Chondrocyte (in vitro differentiated cells): ENCODE measurements at regions not wholly inside any gene's neighbourhood (a gene's known extent, or its start where the extent isn't known, plus 50 kb on each side); places are given as distances from the start of the nearest gene placed in this dataset.

Experiments
- DNase-seq: peaks from one replicate; pipeline ENCODE4 v3.0.0; 2021; ENCODE audit warnings: mixed read lengths, low spot score
- H3K27ac Mint-ChIP-seq: one replicate; pipeline ENCODE4 v1.8.0; 2021; ENCODE audit warnings: mild to moderate bottlenecking, moderate library complexity, mixed read lengths; ENCODE audit not compliant: unreplicated experiment
- H3K27me3 Mint-ChIP-seq: 2 replicates; pipeline ENCODE4 v1.8.0; 2021; ENCODE audit warnings: low read depth, mixed read lengths
- H3K36me3 Mint-ChIP-seq: 2 replicates; pipeline ENCODE4 v1.8.0; 2021; ENCODE audit warnings: low read depth, mixed read lengths
- H3K4me1 Mint-ChIP-seq: 2 replicates; pipeline ENCODE4 v1.8.0; 2021; ENCODE audit warnings: low read depth, mild to moderate bottlenecking, mixed read lengths
- H3K4me3 Mint-ChIP-seq: one replicate; pipeline ENCODE4 v1.8.0; 2021; ENCODE audit warnings: mild to moderate bottlenecking, moderate library complexity, mixed read lengths; ENCODE audit not compliant: unreplicated experiment
- H3K9me3 Mint-ChIP-seq: 2 replicates; pipeline ENCODE4 v1.8.0; 2021; ENCODE audit warnings: low read depth, mixed read lengths
- TF ChIP-seq, protein P1 (sequence below): fragments of 200-600 bp; sonication (generic); IDR thresholded peaks from 2 replicates; pipeline ENCODE4 v1.5.0; 2021; ENCODE audit warnings: antibody characterized with exemption, mild to moderate bottlenecking, moderate library complexity

DNA sequence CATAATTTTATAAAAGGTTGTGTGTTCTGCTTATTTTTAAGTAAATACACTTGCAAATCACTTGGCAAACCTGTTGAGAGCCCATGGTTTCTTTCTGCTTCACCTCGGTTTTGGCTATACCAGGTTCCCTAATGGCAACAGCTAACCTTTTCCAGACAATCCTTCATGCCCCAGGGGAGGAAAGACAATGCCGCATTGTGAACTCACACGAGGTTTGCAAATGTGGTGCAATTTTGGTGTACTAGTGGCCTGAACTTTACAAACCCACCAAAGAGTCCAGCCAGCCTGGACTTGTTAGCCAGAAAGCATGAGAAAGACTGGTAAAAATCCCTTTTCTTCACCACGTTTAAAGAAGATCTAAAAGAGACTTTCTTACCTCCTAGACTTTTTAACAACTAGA is 84.8 kb upstream of the SOX4 start:
- no peaks in the 10 kb centered on the region for H3K4me1 Mint-ChIP-seq
- no peaks in the 10 kb centered on the region for H3K36me3 Mint-ChIP-seq
- H3K9me3 Mint-ChIP-seq = no peaks in the 10 kb centered on the region
- H3K27me3 Mint-ChIP-seq = no peaks in the 10 kb centered on the region
- H3K27ac Mint-ChIP-seq = no peak overlapping the region
- DNase-seq = no peak
- H3K4me3 Mint-ChIP-seq = no peak overlapping the region
- TF ChIP-seq, protein P1, sequence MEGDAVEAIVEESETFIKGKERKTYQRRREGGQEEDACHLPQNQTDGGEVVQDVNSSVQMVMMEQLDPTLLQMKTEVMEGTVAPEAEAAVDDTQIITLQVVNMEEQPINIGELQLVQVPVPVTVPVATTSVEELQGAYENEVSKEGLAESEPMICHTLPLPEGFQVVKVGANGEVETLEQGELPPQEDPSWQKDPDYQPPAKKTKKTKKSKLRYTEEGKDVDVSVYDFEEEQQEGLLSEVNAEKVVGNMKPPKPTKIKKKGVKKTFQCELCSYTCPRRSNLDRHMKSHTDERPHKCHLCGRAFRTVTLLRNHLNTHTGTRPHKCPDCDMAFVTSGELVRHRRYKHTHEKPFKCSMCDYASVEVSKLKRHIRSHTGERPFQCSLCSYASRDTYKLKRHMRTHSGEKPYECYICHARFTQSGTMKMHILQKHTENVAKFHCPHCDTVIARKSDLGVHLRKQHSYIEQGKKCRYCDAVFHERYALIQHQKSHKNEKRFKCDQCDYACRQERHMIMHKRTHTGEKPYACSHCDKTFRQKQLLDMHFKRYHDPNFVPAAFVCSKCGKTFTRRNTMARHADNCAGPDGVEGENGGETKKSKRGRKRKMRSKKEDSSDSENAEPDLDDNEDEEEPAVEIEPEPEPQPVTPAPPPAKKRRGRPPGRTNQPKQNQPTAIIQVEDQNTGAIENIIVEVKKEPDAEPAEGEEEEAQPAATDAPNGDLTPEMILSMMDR = no peak

DNA sequence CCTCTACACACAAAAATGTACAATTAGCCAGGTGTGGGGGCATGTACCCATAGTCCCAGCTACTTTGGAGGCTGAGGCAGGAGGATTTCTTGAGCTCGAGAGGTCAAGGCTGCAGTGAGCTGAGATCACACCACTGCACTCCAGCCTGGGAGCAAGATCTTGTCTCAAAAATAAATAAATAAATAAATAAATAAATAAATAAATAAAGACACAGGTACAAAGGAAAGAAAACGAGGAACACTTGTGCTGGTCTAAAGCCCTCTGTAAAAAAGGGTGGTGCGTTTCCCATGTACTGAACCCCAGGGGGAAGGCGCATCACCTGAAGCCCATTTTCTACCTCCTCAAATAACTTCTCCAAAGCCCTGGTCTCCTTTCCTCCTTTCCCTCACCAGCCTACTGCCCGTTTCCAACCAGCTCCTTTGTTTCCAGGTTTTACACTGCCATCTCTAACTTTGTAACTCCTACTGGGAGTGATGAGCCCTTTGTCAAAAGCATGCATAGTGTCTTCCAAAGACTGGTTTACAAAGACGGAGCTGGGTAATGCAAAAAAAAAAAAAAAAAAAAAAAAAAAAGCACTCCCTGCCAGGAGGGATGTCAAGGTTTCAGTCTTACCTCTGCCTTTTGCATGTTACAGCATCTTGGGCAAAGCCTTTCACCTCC is 81.5 kb upstream of the SOX4 start:
- Mint-ChIP-seq H3K36me3 (no peaks in the 10 kb centered on the region), H3K4me1 (no peaks in the 10 kb centered on the region), H3K4me3 (no peak overlapping the region), H3K27me3 (no peaks in the 10 kb centered on the region), H3K9me3 (no peaks in the 10 kb centered on the region), H3K27ac (no peak overlapping the region)
- TF ChIP-seq, protein P1 = no peak
- DNase-seq = no peak

DNA sequence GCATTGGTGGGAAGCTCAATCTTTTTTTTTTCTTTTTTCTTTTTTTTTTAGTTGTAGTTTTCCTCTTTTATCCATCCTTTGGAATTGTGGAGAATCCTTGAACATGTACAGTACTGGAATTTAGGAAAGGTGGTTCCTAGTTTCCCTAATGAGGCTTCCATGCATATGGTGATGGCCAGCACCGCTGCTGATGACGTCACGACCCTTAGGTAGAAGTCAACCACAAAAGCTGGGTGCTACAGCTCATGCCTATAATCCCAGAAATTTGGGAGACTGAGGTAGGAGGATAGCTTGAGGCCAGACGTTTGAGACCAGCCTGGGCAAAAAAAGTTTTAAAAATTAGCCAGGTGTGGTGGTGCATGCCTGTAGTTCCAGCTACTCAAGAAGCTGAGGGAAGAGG is 79.3 kb upstream of the SOX4 start:
- no peak overlapping the region for H3K27ac Mint-ChIP-seq
- no peaks in the 10 kb centered on the region for H3K9me3 Mint-ChIP-seq
- no peaks in the 10 kb centered on the region for H3K4me1 Mint-ChIP-seq
- no peaks in the 10 kb centered on the region for H3K27me3 Mint-ChIP-seq
- no peak for DNase-seq
- TF ChIP-seq, protein P1 = no peak
- H3K36me3 Mint-ChIP-seq = no peaks in the 10 kb centered on the region
- H3K4me3 Mint-ChIP-seq = no peak overlapping the region

DNA sequence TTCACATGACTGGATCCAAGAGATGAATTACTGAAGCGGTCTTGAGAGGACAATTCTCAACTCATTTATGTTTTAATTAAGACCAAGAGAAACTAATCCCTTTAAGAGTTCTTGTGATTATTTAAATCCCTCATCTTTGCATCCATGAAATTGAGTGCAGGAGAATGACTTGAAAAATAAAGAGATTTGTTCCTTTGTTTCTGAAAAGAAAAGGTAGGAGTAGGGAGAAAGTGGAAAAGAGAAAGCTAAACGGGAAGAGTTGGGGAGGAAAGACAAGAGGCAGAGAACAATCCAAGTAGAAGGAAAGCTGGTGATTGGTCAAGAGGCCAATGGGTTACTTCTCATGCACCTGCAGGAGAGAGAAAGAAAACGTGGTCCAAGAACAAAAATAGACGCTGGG is 75.2 kb upstream of the SOX4 start:
- TF ChIP-seq, protein P1 = no peak
- Mint-ChIP-seq H3K9me3 (no peaks in the 10 kb centered on the region), H3K36me3 (no peaks in the 10 kb centered on the region), H3K27me3 (peaks cover 13% of the 10 kb centered on the region), H3K27ac (no peak overlapping the region), H3K4me3 (no peak overlapping the region), H3K4me1 (no peaks in the 10 kb centered on the region)
- DNase-seq = no peak

DNA sequence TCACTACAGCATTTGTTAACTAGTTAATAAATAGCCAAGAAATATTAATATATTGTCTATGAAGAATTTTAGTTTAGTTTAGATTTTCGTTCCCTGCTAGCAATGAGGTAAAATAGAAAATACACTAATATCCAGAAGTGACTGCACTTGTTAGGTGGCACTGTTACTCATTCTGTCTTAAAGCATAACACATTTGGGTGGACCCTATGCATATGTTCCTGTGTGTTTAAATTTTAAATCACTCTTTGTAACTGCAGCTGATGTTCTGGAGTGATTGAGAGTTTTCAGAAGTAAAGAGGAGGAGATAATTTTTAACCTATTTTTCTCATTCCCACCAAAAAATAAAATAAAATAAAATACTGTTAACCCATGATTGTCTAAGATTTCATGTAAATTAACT is 73.9 kb upstream of the SOX4 start:
- H3K27ac Mint-ChIP-seq = no peak overlapping the region
- no peaks in the 10 kb centered on the region for H3K36me3 Mint-ChIP-seq
- peaks cover 13% of the 10 kb centered on the region for H3K27me3 Mint-ChIP-seq
- no peaks in the 10 kb centered on the region for H3K4me1 Mint-ChIP-seq
- H3K4me3 Mint-ChIP-seq = no peak overlapping the region
- no peaks in the 10 kb centered on the region for H3K9me3 Mint-ChIP-seq
- TF ChIP-seq, protein P1 = no peak
- DNase-seq = no peak
